GM21447 (cell line): ENCODE measurements at regions not wholly inside any gene's neighbourhood (a gene's known extent, or its start where the extent isn't known, plus 50 kb on each side); places are given as distances from the start of the nearest gene placed in this dataset.

Source experiments
- ATAC-seq: cut with Tn5 transposase; IDR thresholded peaks from one replicate; pipeline ENCODE4 v1.9.1; 2021; ENCODE audit not compliant: unreplicated experiment

DNA sequence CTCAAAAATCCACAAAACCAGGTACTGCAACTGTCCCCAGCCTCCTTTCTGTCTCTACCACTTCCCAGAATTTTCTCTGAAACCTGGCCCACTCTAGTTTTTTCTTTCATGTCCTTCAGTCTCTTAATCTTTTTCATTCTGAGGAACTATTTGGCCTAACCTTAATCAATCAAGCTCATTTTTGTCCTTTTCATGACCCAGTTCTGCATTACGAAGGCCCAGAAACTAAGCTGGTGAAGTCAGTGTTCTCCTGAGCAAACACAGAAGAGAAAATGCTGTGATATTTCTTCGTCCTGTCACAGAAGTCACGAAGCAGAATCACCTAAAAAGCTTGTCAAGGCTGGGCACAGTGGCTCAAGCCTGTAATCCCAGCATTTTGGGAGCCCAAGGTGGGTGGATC is 131.7 kb upstream of the EDNRA start:
- no peak for ATAC-seq

- ATAC-seq: no peak
These were observed 129.7 kb upstream of the EDNRA start for GRCh38 chr4:147351083-147351787.

DNA sequence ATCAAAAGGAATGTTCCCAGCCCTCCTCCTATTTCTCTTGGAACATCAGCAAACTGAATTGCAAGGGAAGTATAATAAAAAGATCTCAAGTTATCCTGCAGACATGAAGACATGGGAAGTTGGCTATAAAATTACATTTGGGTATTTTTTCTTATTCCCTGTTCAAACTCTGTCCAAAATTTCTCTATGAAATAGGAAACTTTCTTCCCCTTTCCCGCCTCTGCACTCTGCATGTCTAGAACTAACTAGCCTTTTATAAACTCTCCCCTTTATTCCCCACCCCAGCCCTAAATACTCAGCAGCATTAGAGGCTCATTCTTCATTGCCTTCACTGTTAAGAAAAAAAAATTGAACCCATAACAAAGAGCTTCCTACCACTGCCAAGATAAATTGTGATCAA is 126.7 kb upstream of the EDNRA start:
- ATAC-seq: no peak

GRCh38 chr4:147355032-147355656 is 125.8 kb upstream of the EDNRA start:
- ATAC-seq: no peak

DNA sequence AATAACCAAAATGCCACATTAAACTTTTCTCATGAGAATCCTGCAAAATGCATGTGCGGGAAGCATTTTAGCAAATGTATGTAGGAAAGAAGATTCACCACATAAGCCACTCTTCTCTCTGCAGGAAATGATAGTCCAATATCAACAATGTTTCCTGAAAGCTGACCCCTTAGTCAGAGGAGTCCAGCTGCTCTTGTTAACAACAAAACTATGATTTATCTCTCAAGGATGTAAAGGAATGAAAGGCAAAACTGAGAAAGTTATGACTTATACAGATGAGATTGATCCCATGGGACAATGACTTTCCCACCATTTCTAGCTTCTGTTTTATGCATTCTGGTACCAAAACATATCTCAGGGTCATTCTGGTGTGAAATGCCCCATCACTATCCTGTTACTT is 125.0 kb upstream of the EDNRA start:
- ATAC-seq: no peak

GRCh38 chr4:147360301-147360700 is 120.6 kb upstream of the EDNRA start:
- ATAC-seq: no peak

DNA sequence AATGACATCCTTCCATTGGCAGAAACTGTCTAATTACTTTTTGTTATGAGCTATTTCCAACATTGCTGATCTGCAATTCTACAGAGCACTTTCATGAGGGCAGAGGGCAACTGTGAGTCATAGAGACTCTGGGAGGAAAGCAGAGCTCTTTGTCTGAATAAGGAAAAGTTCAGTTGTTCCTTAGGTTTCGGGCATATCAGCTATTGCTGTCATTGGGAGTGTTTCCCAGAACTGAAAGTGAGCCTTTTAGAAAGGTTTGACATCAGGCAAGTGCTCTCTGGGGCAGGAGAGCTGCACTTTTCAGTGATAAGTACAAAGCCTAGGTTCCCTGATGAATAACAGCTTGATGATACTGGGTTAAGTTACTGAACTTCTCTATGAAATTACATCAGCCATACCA is 119.2 kb upstream of the EDNRA start:
- ATAC-seq: no peak

DNA sequence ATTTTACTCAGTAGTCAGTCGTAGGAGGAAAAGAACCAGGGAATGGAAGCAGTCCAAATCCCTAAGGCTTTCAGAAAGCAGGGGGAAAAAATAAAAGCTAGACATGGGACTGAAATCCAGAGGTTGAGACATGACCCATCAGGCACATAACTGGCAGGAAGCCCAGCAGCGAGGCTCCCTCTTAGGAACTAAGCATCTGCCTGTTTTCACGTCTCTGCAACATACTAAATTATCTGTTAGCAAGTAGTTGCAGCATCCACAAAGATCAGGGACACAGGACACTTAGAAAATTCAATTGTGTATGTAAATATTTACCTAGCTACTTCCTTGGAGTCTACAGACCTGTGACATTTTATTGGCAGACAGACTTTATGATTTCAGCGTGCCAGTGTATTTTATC is 118.0 kb upstream of the EDNRA start:
- no peak for ATAC-seq

DNA sequence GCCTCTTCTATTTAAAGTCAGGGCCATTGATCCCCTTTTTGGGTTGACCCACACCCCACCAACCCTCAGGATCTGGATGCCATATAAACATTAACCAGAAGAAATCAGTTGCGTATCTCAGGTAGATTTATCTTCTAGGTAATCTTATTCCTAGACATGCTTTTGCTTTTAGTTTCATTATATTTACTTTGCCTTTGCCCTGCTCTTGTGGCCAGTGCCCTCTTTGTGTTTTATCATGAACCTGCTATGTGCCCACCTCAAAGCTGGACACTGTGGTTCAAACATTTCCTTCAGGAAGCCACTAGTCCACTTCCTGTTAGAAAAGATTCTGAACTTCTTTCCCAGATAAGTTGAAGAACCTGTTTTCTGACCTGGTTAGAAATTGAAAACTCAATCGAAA is 117.4 kb upstream of the EDNRA start:
- ATAC-seq: no peak

- ATAC-seq: no peak
These were observed 115.5 kb upstream of the EDNRA start for GRCh38 chr4:147365396-147365795.

GRCh38 chr4:147366164-147366563 is 114.7 kb upstream of the EDNRA start:
- no peak for ATAC-seq

DNA sequence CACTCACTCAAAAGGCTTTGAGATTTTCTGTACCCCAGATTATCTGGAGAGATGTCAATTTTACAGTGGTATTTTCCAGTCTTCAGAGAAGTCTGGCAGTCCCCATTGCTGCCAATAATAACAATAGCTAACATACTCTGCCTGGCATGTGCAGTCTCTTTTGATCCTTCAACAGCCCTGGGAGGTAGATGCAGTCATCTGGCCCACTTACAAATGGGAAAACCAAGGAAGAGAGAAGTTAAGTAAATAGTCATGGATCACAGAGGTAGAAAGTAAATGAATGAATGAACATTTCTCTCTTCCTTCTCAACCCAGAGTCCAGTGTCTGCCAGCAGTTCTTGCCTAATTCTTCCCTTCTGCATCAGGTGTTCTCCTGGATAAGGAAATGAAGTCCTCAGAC is 113.0 kb upstream of the EDNRA start:
- no peak for ATAC-seq

- ATAC-seq: no peak
These were observed 111.9 kb upstream of the EDNRA start for GRCh38 chr4:147368948-147369347.

DNA sequence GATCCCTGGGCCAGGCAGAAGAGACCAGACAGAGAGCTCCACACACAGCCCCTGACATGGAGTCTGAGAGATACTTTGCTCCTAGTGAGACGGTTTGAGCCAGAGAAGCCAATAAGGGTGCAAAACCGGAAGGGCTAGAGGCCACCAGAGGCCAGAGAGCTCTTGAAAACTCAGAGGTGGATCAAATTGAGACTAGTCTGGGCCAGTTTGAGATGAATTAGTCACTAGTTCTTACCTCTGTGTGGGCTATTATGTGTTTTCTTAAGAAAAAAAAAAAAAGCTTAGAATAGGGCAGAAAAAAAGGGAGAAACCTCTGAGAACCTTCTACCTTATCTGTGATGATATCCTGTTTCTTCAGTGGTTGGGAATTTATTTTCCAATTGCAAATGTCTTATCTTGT is 110.4 kb upstream of the EDNRA start:
- no peak for ATAC-seq

- ATAC-seq: no peak
These were observed 110.0 kb upstream of the EDNRA start for GRCh38 chr4:147370881-147371280.

DNA sequence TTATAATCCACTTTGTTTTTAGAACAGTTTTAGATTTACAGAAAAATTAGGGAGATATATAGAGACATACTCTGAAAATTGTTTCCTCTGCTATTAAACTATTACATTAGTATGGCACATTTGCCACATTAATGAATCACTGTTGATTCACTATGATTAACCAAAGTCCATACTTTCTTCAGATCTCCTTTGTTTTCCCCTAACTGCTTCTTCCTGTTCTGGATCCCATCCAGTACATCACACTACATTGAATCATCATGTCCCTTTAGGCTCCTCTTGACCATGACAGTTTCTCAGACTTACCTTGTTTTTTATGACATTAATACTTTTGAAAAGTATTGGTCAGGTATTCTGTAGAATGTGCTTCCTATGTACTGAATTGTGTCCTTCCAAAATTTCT is 109.2 kb upstream of the EDNRA start:
- no peak for ATAC-seq

DNA sequence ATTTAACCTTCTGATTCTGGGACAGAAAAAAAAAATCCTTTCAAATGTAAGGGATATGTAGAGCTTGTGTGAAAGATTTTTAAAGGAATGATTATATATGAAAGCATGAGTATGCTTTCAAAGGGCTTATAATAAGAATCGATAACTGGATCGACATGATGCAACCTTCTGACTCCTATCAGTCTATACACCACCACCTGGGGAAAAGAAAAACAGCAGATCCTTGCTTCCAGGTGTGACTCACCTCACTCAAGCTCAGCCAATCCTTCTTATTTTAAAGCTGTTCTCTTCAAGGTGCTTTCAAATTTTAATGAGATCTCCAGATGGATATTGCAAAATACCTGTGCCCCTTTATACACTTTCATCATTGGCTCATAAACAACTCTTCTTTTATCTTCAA is 102.1 kb upstream of the EDNRA start:
- ATAC-seq: no peak

DNA sequence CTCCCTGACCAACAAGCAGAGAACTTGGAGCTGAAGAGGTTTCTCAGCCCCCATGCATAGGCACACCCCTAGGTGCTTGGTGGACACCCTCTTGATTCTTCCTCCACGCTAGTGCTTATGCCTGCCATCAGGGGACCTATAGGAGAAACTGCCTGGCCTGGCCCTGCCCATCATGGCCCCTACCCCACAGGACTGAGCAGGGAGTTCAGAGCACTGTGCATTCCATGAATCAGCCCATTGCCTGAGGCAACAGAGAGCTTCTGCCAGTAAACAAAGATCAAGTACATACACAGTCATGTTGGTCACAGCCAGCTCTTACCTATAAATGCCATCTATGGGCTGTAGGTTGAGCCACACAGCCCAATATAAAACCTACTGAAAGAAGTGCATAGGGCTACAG is 99.1 kb upstream of the EDNRA start:
- no peak for ATAC-seq

DNA sequence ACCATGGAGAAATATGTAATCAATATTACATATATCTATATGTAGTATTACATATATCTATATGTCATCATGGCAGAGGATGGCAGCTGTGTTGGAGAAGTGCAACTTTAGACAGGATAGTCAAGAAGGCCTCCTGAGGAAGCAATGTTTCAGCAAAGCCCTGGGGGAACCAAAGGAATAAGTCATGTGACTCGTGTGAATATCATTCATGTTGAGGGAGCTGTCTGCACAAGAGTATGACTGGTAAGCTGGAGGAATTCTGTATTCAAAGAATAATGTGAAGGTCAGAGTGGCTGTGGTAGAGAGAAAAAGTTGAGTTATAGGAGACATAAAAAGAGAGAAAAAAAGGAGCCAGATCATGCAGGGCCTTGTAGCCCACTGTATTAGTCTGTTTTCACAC is 92.9 kb upstream of the EDNRA start:
- no peak for ATAC-seq

- no peak for ATAC-seq
These were observed 84.8 kb upstream of the EDNRA start for GRCh38 chr4:147396105-147396504.

- no peak for ATAC-seq
These were observed 82.3 kb upstream of the EDNRA start for GRCh38 chr4:147398556-147398955.

- no peak for ATAC-seq
These were observed 80.2 kb upstream of the EDNRA start for GRCh38 chr4:147400721-147401120.

GRCh38 chr4:147401221-147401620 is 79.7 kb upstream of the EDNRA start:
- ATAC-seq: no peak
